ELR (cell line): ENCODE measurements at regions not wholly inside any gene's neighbourhood (a gene's known extent, or its start where the extent isn't known, plus 50 kb on each side); places are given as distances from the start of the nearest gene placed in this dataset.

Source experiments
- DNase-seq: peaks from one replicate; pipeline ENCODE4 v3.0.0-alpha.2; 2015; ENCODE audit warnings: low read depth

DNA sequence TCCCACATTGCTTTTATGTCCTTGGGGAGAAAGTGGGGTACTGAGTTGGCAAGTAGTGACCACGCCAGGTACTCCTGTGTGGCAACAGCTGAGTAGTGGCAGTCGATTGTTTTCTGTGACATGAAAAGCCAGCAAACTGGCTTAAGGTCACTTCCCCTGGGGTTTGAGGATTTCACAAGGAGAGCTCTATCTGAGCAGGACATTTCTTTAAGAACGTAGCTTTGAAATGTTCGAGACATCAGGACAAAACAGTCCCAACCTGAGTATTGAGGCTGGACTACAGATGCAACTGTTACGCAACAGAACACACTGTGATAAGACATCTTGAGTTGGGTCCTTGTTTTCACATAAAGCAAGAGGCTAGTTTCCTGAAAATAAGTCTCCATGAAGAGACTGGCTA, 146.7 kb upstream of the KLF14 start:
- peak; percentile 34 for DNase-seq

DNA sequence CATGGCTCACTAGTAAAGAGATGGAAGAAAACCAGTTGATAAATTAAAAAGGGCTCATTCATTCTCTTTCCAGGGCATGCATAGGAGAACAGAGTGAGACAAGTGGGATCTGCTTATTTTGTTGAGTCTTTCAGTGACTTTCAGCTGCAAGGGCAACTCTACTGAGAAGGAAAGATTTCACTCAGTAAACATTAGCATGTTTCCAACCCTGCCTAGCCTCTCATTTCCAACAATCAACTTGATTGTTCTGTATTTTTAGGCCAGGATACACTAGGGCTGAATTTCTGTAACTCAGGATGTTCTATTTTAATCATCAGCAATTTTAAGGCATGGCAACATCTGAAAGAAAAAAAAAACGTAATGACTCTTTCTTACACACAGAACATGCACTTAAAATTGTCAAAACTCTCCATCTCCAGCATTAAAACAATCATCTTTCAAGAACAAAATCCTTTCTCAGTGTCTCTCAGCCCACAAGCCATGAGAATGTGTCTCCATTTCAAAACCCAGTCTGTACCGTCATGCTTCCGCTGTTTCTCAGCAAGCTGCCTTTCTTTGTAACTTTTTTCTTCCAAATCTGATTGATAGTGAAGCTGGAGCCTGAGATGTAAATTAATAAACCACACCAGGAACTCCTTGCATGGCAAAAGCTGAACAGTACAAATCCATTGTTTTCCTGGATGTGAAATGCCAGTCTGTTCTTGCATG, 147.2 kb upstream of the KLF14 start:
- DNase-seq: peak; percentile 20

DNA sequence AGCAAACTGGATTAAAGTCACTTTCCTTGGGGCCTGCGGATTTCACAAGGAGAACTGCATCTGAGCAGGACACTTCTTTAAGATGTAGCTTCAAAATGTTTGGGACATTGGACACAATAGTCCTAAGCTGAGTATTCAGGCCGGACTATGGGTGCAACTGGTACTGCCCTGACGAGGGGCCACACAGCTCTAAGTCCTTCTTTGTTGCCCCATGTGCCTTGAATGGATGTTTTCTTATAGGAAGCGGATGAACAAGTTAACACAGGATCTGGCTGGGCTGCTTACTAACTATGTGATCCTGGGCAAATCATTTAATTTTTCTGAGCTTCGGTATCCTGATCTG, 147.8 kb upstream of the KLF14 start:
- peak; percentile 24 for DNase-seq

DNA sequence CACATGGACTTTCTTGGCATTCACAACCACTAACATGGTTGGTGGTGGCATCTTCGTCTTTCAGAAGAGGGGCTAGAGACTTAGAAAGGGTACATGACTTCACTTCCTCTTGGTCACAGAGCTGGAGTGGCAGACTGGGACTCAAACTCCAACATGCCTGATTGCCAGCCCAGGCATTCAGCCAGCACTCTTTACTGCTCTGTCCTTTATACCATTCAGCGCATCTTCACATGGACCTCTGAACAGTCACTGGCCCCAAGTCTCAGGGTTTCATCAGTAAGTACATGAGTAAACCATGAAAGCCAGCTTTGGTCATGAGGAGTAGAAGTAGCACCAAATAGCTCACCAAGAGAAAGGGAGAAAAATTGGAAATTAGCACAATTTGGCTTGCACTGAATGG, 148.4 kb upstream of the KLF14 start:
- peak; percentile 30 for DNase-seq

- DNase-seq: no peak
Measured at GRCh38 chr7:130883928-130884327, 149.9 kb upstream of the KLF14 start.

DNA sequence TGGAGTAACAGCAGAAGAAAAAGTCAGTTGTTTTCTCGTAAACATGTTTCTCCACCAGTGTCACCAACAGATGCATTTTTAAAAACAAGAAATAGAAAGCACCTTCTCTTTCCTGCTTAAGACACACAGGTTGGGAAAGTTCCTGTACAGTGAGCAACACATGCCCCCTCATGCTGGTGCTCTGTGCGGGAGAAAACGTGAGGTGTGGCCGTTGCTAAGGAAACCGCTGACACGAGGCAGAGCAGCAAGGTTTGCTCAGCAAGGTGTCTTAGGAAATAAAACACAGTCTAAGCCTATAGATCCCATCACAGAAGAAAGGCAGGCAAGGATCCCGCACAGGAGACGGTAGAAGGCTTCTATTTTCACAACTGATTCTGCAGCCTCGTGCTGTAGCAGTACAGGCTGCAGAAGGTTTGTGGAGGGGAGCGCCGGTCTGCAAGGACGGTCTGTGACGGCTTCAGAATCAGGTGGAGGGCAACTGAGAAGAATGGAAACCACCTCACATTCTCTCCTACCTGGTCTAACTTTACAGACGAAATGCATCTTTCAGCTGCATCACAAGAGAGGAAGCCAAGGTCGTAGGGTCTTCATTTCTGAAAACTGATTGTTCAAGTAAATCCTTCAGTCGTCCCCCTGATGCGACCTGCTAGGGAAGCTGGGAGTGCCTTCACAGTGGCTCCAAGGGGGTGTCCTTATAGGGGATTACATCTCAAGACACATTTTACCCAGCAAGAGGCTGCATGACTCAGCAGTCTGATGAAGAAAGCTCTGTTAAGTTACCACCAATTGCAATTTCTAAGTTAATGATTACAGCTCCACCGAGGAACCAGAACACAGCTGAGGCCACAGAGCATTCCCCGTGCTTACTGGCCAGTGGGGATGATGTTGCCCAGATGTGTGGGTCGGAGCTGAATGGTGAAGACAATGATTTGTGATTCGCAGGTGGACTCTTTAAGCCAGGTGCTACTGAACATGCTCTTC, 150.7 kb upstream of the KLF14 start:
- DNase-seq: no peak

- DNase-seq: no peak
Measured at GRCh38 chr7:130886438-130887135, 152.6 kb upstream of the KLF14 start.

DNA sequence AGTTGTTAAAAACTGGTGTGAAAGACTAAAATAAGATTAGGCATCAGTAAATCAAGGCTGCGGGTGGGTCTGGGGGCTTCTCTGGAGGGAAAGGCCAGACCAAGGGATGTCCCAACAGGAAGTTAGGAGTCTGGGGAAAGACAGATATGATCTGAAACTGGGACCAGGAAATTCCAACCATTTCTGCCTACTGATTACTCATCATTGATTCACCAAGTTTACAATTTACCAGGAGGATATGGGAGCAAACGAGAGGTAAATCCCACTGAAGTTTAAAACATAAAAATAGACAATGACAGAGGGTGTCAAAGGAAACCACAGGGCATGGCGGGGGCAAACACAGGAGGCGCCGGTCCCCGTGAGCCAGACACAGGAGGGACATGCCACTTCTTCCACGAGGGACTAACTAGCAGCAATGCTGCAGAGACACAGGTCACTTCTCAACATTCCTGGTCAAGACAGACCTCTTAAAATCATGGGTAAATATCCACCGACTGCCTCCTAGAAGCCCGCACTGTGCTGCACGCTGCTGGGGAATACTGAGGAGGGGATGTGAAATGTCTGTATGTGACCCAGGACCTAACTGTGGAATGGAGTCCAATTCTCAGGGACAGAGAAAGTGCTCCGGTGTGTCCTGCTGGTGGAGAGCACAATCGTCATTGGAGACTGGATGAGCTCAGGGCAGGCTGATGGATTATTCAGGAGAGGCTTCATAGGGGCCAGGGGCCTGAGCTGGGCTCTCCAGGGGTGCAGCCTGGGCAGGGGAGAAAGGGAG, 153.4 kb upstream of the KLF14 start:
- peak; percentile 95 for DNase-seq

DNA sequence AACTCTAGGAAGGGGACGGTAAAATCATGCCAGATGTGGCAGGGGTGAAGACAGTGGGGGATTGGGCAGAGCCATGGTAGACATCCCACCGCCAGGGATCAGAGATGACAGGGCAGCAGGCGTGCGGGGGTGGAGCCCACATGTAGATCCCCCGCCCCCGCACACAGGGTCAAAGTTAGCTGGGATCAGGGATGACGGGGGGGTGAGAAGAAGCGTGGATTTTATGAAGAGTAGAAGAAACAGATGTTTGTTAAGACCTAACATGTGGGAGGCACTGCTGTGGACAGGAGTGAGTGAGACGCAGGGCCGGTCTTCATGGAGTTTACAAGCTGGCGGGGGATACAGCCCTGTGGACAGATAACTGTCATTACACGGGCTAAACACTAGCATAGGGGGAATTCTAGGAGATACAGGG, 154.0 kb upstream of the KLF14 start:
- DNase-seq: peak; percentile 77

DNA sequence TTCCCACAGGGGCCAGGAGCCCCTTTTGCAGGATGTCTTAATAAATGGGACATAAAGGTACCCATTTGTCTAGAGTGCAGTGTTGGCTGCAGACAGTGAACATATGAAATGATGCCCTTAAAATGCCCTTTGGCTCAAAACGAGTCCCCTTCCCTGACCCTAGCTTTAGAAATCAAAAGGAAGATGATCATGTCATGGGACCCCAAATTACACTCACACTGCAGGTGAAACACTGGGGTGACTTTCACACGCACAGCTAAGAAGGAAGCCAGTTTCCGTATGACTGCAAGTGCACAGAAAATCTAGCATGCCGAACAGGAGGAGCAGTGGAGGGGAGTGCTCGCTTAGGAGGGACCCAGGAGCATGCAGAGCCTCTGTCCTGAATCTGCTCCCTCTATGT, 154.5 kb upstream of the KLF14 start:
- no peak for DNase-seq

DNA sequence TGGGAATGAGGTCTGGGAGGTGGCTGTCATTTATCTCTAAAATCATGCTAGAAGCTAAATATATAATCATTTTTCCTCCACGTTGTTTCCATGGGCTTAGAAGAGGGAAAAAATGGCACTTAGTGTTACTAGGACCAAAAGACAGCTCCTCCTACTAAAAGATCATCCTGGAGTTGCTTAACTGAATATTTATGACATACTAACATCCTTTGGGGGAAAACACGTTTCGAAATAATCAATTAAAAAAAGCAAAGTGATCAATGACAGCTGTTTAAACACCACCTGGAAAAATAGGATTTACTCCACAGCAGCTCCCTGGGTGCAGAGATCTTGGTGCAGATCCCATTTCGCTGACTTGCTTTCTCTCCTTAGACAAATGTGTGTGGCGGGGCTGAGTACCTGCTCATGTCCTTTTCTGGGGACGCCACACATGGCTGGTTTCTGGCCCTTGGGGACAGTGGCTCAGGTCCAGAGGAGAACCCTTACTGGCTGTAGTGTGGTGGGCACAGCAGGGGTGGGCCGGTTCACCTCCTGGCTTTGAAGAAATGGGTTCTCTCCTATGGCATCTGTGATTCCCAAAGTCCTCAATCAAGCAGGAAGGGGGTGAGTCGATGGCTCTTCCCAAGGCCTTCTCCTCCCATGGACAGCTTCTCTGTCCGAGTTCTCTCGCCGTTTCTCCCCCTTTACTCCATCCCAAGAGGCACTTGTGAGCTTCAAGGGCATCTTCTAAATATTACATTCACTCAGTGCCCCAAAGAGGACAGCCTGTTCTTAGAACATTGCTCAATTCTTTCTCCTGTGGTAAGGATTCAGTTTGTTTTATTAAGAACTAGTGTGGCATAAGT, 156.4 kb upstream of the KLF14 start:
- no peak for DNase-seq

- DNase-seq: peak; percentile 92
Measured at GRCh38 chr7:130891254-130892094, 157.5 kb upstream of the KLF14 start.

DNA sequence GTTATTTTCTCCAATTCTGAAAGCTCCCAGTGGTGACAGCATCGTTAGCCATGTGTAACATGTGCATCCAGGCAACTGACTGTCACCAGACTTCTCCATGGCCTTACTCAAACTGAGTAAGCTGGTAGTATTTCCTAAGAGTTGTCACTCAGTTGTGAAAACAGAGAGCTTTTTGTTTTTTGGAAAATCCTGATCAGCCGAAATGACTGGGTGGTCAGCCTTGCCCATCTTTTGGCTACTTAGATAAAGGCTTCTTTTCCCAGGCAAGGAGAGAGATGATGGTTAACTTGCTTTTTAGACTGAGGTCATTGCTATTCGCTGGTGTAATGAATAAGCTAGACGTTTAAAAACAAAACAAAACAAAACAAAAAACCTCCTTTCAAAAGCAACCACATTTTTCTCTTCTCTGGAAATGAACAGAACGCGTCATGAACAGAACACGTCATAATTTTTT, 159.5 kb upstream of the KLF14 start:
- DNase-seq: peak; percentile 77

- peak; percentile 84 for DNase-seq
Measured at GRCh38 chr7:130894146-130894908, 160.3 kb upstream of the KLF14 start.

GRCh38 chr7:130894909-130895750, 161.1 kb upstream of the KLF14 start:
- peak; percentile 49 for DNase-seq

DNA sequence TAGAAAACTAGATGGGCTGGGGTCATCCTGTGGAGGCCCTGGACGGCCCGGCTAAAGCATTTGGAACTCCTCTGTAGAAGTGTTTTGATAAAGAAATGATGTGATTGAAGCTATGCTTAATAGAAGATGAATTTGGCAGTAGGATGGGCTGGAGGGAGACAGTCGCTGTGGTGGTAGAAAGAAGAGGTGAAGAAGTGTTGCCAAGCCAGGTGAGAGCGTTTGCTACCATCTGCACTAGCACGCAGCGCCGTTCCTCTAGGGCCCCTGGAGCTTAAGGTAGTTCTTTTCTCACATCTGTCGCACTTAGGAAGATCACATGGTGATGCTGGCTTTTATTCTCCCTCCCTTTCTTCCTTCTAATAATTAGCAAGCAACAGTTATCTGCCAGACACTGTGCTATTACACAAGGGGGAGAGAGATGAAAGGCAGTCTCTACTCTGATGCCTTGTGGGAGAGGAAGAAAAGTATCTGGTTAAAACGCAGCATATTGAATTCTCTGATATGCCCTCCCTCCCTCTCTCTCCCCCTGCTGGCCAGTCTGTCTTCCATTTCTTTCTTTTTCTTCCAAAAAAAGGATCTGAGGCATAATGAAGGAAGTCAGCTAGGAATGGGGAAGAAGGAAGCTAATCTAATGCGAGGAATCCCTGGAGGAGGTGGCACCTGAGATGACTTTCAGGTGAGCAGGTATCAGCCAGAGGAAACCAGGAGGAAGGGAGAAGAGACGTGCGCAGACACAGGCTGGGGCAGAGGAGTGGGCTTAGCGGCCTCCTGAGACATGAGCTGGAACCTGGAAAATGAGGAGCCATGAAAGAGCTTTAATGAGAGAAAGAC, 162.3 kb upstream of the KLF14 start:
- peak; percentile 62 for DNase-seq

DNA sequence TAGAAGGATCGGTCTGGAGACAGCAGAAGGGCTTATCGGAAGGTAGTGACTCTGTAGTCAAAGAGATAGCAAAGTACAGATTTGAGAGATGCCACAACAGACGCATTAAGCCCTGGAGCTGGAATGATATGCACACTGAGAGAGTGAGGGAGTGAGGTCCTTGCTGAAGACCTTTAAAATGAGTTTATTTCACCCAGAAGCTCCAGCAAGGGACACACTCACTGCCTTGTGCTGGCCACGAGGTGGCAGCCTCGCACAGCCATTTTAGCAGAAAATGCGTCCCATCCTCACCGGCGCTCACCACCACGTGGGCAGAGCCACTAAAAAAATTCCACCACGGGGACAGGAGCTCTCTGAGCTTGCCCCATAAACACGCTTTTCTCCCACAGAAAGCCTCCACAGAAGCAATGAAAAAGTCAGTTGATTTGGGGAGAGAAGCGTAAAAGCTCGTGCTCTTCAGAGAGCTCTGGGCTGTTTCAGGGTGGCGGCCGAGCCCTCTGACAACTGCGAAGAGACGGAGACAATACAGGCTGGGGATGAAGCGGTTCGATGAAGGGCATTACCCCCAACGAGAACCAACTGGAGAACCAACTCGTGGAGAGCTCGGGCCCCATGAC, 163.0 kb upstream of the KLF14 start:
- DNase-seq: peak; percentile 85
